HEK293 (cell line): ENCODE measurements at regions not wholly inside any gene's neighbourhood (a gene's known extent, or its start where the extent isn't known, plus 50 kb on each side); places are given as distances from the start of the nearest gene placed in this dataset.

Experiments used
- CTCF ChIA-PET: fragments of 350-600 bp; formaldehyde crosslinking; extraction: SDS; loops from one replicate; lab custom pipeline; 2021; ENCODE audit warnings: antibody characterized with exemption; lab: Yijun Ruan, JAX
- POLR2A ChIA-PET: fragments of 300-600 bp; formaldehyde crosslinking; extraction: SDS; loops from one replicate; lab custom pipeline; 2020; ENCODE audit warnings: antibody characterized with exemption, inconsistent platforms; lab: Yijun Ruan, JAX
- H3K27ac ChIP-seq: fragments of 200-500 bp; sonication (Bioruptor generic); 2 replicates; pipeline ENCODE4 v1.5.1; 2014; ENCODE audit warnings: low read depth, low read length, control low read depth, inconsistent platforms; ENCODE audit errors: extremely low read depth
- H3K36me3 ChIP-seq, 2 experiments: fragments of 200-500 bp in 1 of 2; sonication (Bioruptor generic) in 1 of 2; 1 replicate in 1 of 2; 2 replicates in 1 of 2; pipeline ENCODE4 v1.5.1; 2014 to 2017; ENCODE audit warnings: inconsistent platforms in 2 of 2, low read length in 2 of 2; ENCODE audit not compliant: control insufficient read depth in 2 of 2, insufficient read depth in 1 of 2
- H3K4me1 ChIP-seq: fragments of 200-500 bp; sonication (Bioruptor generic); 2 replicates; pipeline ENCODE4 v1.5.1; 2014; ENCODE audit warnings: mild to moderate bottlenecking, low read length, inconsistent platforms; ENCODE audit not compliant: control insufficient read depth, insufficient read depth
- H3K4me3 ChIP-seq: 2 replicates; pipeline ENCODE4 v1.5.1; 2011; ENCODE audit warnings: low read depth, mild to moderate bottlenecking, control low read depth, low read length, moderate library complexity
- H3K9me3 ChIP-seq: fragments of 200-500 bp; sonication (Bioruptor generic); 2 replicates; pipeline ENCODE4 v1.5.1; 2014; ENCODE audit warnings: low read depth, low read length, inconsistent platforms; ENCODE audit not compliant: control insufficient read depth, insufficient read depth
- BCL6B ChIP-seq: fragments of 450-650 bp; formaldehyde crosslinking; IDR thresholded peaks from 2 replicates; pipeline ENCODE4 v1.5.1; 2017; ENCODE audit warnings: missing biosample characterization, missing genetic modification characterization
- OVOL3 ChIP-seq: fragments of 450-650 bp; formaldehyde crosslinking; IDR thresholded peaks from 2 replicates; pipeline ENCODE4 v1.5.1; 2016; ENCODE audit warnings: missing biosample characterization, missing genetic modification characterization
- PATZ1 ChIP-seq: fragments of 450-650 bp; formaldehyde crosslinking; IDR thresholded peaks from 2 replicates; pipeline ENCODE4 v1.5.1; 2016; ENCODE audit warnings: missing biosample characterization, missing genetic modification characterization
- PRDM10 ChIP-seq: fragments of 450-650 bp; formaldehyde crosslinking; IDR thresholded peaks from 2 replicates; pipeline ENCODE4 v1.5.1; 2016; ENCODE audit warnings: missing biosample characterization, missing genetic modification characterization
- YY1 ChIP-seq: fragments of 450-650 bp; formaldehyde crosslinking; IDR thresholded peaks from 2 replicates; pipeline ENCODE4 v1.5.1; 2018; ENCODE audit warnings: missing biosample characterization, missing genetic modification characterization
- ZBTB11 ChIP-seq: fragments of 450-650 bp; formaldehyde crosslinking; conservative IDR thresholded peaks from 2 replicates; pipeline ENCODE4 v1.5.1; 2016; ENCODE audit warnings: low read depth, missing biosample characterization, missing genetic modification characterization
- ZFP69B ChIP-seq: fragments of 450-650 bp; formaldehyde crosslinking; IDR thresholded peaks from 2 replicates; pipeline ENCODE4 v1.5.1; 2016; ENCODE audit warnings: missing biosample characterization, missing genetic modification characterization
- ZNF157 ChIP-seq: fragments of 450-650 bp; formaldehyde crosslinking; IDR thresholded peaks from 2 replicates; pipeline ENCODE4 v1.5.1; 2016; ENCODE audit warnings: missing biosample characterization, missing genetic modification characterization
- ZNF174 ChIP-seq: fragments of 450-650 bp; formaldehyde crosslinking; IDR thresholded peaks from 2 replicates; pipeline ENCODE4 v1.5.0; 2017; ENCODE audit warnings: missing biosample characterization, mild to moderate bottlenecking, missing genetic modification characterization
- ZNF23 ChIP-seq: fragments of 450-650 bp; formaldehyde crosslinking; IDR thresholded peaks from 2 replicates; pipeline ENCODE4 v1.5.1; 2016; ENCODE audit warnings: missing biosample characterization, missing genetic modification characterization, borderline replicate concordance
- ZNF266 ChIP-seq: fragments of 450-650 bp; formaldehyde crosslinking; IDR thresholded peaks from 2 replicates; pipeline ENCODE4 v1.5.1; 2016; ENCODE audit warnings: missing biosample characterization, missing genetic modification characterization, low read depth
- ZNF292 ChIP-seq: fragments of 450-650 bp; formaldehyde crosslinking; IDR thresholded peaks from 2 replicates; pipeline ENCODE4 v1.5.1; 2016; ENCODE audit warnings: low read depth, missing biosample characterization, missing genetic modification characterization, borderline replicate concordance
- ZNF394 ChIP-seq: fragments of 450-650 bp; formaldehyde crosslinking; IDR thresholded peaks from 2 replicates; pipeline ENCODE4 v1.5.1; 2016; ENCODE audit warnings: missing biosample characterization, missing genetic modification characterization, mild to moderate bottlenecking, moderate library complexity, borderline replicate concordance
- ZNF426 ChIP-seq: fragments of 450-650 bp; formaldehyde crosslinking; IDR thresholded peaks from 2 replicates; pipeline ENCODE4 v1.5.1; 2017; ENCODE audit warnings: missing biosample characterization, missing genetic modification characterization, mild to moderate bottlenecking, inconsistent platforms, moderate library complexity
- ZNF513 ChIP-seq: fragments of 450-650 bp; IDR thresholded peaks from 2 replicates; pipeline ENCODE4 v1.5.1; 2018; ENCODE audit warnings: missing biosample characterization, missing genetic modification characterization
- ZNF548 ChIP-seq: fragments of 450-650 bp; formaldehyde crosslinking; IDR thresholded peaks from 2 replicates; pipeline ENCODE4 v1.5.1; 2016; ENCODE audit warnings: missing biosample characterization, missing genetic modification characterization
- ZNF571 ChIP-seq: fragments of 450-650 bp; formaldehyde crosslinking; IDR thresholded peaks from 2 replicates; pipeline ENCODE4 v1.5.0; 2017; ENCODE audit warnings: missing biosample characterization, missing genetic modification characterization
- ZNF624 ChIP-seq: fragments of 450-650 bp; formaldehyde crosslinking; IDR thresholded peaks from 2 replicates; pipeline ENCODE4 v1.5.1; 2017; ENCODE audit warnings: missing biosample characterization, missing genetic modification characterization
- ZNF704 ChIP-seq: fragments of 450-650 bp; formaldehyde crosslinking; IDR thresholded peaks from 2 replicates; pipeline ENCODE4 v1.5.1; 2016; ENCODE audit warnings: missing biosample characterization, missing genetic modification characterization
- ZXDB ChIP-seq: fragments of 450-650 bp; formaldehyde crosslinking; IDR thresholded peaks from 2 replicates; pipeline ENCODE4 v1.5.1; 2016; ENCODE audit warnings: missing biosample characterization, missing genetic modification characterization

GRCh38 chr18:25633563-25633962 is 281.6 kb upstream of the ZNF521 start:
- POLR2A ChIA-PET: no interaction called here
- Histone ChIP-seq H3K27ac (no peak overlapping the region), H3K4me1 (no peaks in the 10 kb centered on the region), H3K4me3 (no peak overlapping the region), H3K36me3 (no peaks in the 10 kb centered on the region), H3K9me3 (no peaks in the 10 kb centered on the region)
- CTCF ChIA-PET: no interaction called here
- no peak for TF ChIP-seq YY1
- no peak for TF ChIP-seq ZNF704 (tag by site-specific recombination)
- no peak for TF ChIP-seq ZNF394 (tag by site-specific recombination)

GRCh38 chr18:25630682-25631081 is 278.7 kb upstream of the ZNF521 start:
- Histone ChIP-seq H3K27ac (no peak overlapping the region), H3K9me3 (no peaks in the 10 kb centered on the region), H3K4me1 (no peaks in the 10 kb centered on the region), H3K4me3 (no peak overlapping the region), H3K36me3 (no peaks in the 10 kb centered on the region)
- ChIA-PET CTCF (no interaction called here), POLR2A (no interaction called here)
- no peak for TF ChIP-seq ZNF174 (tag by site-specific recombination)
- no peak for TF ChIP-seq ZNF548 (tag by site-specific recombination)
- TF ChIP-seq PRDM10 (tag by site-specific recombination): no peak
- no peak for TF ChIP-seq ZNF23
- no peak for TF ChIP-seq ZNF513 (tag by site-specific recombination)
- TF ChIP-seq ZNF426 (tag by site-specific recombination): no peak
- no peak for TF ChIP-seq ZNF571 (tag by site-specific recombination)
- TF ChIP-seq BCL6B (tag by site-specific recombination): no peak
- no peak for TF ChIP-seq ZNF266
- no peak for TF ChIP-seq ZNF624 (tag by site-specific recombination)
- no peak for TF ChIP-seq ZNF157 (tag by site-specific recombination)
- no peak for TF ChIP-seq ZNF292
- no peak for TF ChIP-seq PATZ1 (tag by site-specific recombination)
- TF ChIP-seq ZFP69B (tag by site-specific recombination): no peak
- TF ChIP-seq ZBTB11 (tag by site-specific recombination): no peak
- no peak for TF ChIP-seq OVOL3 (tag by site-specific recombination)
- no peak for TF ChIP-seq ZXDB (tag by site-specific recombination)
